HG02678 (cell line): ENCODE measurements at regions not wholly inside any gene's neighbourhood (a gene's known extent, or its start where the extent isn't known, plus 50 kb on each side); places are given as distances from the start of the nearest gene placed in this dataset.

Source experiments
- ATAC-seq: cut with Tn5 transposase; IDR thresholded peaks from one replicate; pipeline ENCODE4 v1.9.1; 2021; ENCODE audit warnings: mild to moderate bottlenecking, moderate library complexity; ENCODE audit not compliant: unreplicated experiment

DNA sequence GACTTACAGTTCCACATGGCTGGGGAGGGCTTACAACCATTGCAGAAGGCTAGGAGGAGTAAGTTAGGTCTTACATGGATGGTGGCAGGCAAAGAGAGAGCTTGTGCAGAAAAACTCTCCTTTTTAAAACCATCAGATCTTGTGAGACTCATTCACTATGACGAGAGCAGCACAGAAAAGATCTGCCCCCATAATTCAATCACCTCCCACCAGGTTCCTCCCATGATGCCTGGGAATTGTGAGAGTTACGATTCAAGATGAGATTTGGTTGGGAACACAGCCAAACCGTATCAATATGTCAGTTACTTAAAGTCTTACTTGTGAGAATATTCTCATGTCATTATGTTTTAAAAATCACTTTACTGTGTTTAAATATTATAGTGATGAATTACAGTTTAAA is 481.9 kb downstream of the ARL4A start:
- no peak for ATAC-seq

DNA sequence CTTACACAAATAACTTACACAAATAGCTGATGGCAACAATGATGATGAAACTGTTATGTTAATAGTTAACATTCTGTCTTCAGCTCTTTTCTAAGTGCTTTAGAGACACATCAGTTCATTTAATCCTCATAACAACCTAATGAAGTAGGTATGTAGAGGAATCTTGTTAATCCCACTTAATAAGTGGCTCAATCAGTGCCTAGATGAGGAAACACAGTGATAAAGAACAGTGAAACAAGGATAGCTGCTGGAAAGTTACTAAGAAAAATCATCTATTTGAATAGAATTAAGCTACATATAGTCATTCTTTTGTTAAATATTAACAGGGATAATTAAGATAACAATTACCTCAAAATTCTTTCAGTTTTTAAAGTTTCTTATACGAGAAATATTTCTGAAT is 487.6 kb downstream of the ARL4A start:
- ATAC-seq = no peak

GRCh38 chr7:13179011-13179582 is 491.7 kb downstream of the ARL4A start:
- no peak for ATAC-seq

- no peak for ATAC-seq
Measured at GRCh38 chr7:13179775-13180523, 492.5 kb downstream of the ARL4A start.

- ATAC-seq = no peak
Measured at GRCh38 chr7:13181216-13181615, 493.8 kb downstream of the ARL4A start.

DNA sequence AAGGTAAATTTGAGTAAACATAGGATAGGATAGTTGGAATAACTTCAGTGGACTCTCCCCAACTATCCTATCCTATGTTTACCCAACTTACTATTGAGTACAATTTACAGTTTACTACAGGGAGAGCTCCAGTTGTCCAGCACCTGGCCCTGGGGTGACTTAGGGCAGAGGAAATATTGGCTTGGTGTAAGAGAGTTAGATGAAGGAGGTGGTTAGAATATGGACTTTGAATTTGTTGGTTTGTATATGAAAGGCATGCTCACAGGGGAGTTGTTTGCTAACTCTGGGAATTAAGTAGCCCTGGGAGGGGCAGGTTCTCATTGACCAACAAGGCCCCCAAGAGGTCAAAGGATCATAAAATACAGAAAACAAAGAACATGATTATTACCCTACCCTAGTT is 497.7 kb downstream of the ARL4A start:
- ATAC-seq = no peak

DNA sequence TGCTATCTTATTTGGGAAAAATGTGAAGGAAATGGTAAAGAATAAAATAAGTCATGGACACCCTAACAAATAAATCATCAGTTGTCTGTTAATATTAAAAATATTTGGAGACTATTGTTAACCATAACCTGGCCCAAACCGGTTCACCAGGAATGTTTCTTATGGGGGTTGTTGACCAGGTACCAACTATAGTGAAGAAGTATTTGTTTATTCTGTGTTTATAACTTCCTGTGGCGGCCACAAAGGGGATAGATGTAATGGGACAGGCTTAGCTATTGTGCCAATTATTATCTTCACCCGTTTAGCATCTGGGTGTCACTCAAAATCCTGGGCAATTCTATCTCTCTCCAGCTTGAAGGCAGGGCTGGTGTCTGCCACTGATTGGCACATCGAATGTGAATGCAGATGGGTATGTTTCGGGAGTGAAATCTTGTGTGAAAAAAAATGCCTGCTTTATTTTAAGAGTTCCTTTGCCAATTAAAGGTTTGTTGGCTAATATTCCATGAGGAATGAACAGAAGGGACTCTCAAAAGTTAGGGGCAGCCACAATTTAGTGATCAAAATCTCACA is 500.9 kb downstream of the ARL4A start:
- no peak for ATAC-seq

DNA sequence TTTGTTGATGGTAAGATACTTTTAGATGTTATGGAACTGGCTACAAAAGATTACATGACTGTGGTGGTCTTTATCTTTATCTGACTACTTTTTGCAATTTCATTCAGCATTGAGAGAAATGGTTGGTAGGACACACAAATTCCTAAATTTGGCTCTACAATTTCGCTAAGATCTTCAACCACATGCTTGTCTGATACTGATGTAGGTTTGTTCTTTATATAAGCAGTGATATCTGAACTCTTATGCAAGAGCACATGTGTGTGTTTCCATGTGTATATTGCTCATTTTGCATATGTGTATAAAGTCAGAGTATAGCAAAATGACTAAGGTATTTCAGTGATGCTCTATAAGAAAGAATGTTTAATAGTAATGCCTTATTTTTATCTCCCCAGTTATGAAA is 501.5 kb downstream of the ARL4A start:
- ATAC-seq = no peak

DNA sequence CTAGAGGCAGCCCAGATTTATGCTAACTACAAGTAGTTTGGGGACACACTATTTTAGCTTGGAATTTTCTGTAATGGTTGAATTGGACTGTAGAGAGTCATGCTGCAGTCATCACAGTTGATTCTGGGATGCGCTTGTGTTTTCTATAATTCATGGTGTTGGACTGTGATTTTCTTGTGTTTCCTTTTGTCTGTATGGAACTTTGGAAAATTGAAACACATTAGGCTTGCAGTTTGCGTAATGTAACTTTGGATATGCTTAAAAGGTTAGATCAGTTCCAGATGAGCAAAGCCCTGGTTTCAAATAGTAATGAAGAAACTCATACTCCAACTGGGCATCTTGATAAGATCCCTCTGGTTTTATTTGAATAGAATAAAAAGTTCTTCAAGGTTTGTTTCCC is 502.2 kb downstream of the ARL4A start:
- no peak for ATAC-seq

- ATAC-seq = no peak
Measured at GRCh38 chr7:13197501-13197900, 510.1 kb downstream of the ARL4A start.

GRCh38 chr7:13198036-13198435 is 510.6 kb downstream of the ARL4A start:
- no peak for ATAC-seq

DNA sequence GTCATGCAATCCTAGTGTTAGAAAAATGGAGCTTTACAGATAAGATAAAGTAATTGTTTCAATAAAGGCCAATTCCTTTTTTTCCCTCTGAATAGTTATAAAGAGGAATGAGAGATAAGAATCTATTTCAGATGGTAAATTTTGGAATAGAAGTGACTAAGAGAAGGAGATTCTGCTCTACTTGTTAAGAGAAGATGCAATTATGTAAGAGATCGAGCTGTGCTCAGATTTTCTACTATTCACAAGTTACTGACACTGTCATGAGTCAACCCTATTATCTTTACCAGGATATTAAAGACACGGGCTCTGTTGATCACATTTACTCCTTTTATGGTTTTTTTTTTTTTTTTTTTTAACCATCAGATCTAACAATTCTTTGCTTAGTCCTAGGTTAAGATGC is 511.3 kb downstream of the ARL4A start:
- no peak for ATAC-seq

DNA sequence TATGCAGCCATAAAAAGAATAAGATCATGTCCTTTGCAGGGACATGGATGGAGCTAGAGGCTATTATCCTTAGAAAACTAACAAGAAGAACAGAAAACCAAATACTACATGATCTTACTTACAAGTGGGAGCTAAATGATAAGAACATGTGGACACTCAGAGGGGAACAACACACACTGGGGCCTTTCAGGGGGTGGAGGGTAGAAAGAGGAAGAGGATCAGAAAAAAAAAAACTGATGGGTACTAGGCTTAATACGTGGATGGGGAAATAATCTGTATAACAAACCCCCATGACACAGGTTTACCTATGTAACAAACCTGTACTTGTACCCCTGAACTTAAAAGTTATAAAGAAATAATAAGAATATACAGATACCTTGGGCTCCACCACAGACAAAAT is 514.2 kb downstream of the ARL4A start:
- ATAC-seq = no peak

DNA sequence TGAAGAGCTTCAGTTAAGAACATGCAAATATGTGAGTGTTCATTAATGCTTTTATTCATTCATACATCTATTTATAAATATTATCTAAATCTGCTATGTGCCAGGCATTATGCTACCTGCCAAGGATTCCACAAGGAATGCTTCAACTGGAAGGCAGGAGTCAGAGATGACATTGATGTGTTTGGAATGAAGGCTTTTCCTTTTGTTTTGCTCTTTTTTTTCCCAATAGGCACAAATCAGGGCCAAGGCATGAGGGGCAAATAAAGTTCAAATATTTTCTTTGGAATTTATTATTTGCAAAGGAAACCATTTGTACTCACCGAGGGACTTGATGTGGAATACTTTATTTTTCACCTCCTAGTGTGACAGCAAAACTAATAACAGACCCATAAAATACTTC is 530.3 kb downstream of the ARL4A start:
- no peak for ATAC-seq

DNA sequence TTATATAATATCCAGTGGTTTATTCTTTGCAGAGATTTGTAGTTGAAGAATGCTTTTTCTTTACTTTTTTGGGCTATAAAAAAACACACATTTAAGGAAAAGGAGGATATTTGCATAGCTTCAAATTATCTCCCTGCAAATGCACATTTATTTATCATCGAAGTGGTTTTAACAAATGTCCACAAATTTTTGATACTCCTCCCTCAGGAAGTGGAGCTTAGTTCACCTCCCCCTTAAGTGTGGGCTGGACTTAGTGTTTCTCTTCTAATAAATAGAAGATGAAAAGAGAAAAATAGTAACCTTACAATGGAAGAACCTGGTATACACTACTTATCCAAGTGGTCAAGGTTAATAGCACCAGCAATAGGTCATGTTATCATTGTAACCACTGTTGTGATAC is 537.6 kb downstream of the ARL4A start:
- ATAC-seq = no peak

- ATAC-seq = no peak
Measured at GRCh38 chr7:13226385-13226784, 539.0 kb downstream of the ARL4A start.

GRCh38 chr7:13231216-13231615 is 543.8 kb downstream of the ARL4A start:
- no peak for ATAC-seq

- no peak for ATAC-seq
Measured at GRCh38 chr7:13235436-13235835, 548.0 kb downstream of the ARL4A start.

DNA sequence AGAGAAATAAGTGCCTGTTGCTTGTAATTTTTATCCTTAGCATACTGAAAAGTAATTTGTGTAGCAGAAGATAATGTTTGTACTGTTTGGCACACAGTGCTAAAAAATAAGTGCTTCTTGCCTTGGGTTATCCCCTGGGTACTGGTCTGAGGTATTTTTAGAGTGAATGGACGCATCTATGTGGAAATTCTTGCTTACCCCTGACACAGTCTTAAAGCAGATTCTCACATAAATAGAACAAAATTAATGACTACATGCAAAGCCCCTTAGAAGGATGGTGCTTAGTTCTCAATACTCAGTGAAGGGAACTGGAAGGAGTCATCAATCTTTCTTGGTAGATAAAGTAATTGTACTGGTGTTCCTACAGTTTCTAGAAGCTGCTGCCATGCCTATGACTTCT is 548.6 kb downstream of the ARL4A start:
- ATAC-seq = no peak

DNA sequence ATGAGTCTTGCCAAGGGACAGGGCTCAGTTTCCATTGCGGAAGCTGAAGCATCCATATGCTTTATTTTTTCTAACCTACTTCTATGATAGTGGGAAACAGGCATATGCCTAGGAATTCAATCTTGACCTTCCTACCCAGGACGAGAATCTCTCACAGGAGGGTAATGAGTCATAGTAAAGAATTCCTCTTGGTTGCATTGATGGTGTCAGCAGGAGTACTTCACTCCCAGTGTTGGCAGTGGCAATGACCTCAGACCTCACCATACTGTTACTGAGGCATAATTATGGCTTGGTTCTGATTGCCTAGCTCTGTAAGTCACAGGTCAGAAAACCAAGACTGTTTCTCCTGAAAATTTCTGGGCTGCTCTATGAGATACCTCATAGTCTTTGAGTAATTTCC is 552.9 kb downstream of the ARL4A start:
- ATAC-seq = no peak

GRCh38 chr7:13241416-13241815 is 554.0 kb downstream of the ARL4A start:
- no peak for ATAC-seq

GRCh38 chr7:13257661-13258060 is 570.2 kb downstream of the ARL4A start:
- ATAC-seq = no peak

DNA sequence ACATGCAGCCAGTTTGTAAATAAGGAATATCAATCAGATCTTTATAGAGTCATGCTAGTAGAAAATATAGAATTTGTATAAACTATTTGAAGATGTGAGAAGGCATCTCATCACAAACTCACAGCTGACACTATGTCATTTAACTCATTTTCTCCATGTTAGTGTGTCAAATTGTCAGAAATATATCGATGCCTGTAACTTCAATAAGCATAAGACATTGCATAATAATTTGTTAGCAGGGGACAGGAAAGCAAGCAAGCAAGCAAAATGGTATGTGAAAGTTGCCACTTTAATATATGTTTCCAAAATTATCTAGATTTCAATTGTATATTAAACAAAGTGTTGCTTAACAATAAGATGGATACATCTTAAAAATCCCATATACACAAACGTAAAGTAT is 571.0 kb downstream of the ARL4A start:
- no peak for ATAC-seq
